ENCODE measurements at regions not wholly inside any gene's neighbourhood (a gene's known extent, or its start where the extent isn't known, plus 50 kb on each side); places are given as distances from the start of the nearest gene placed in this dataset.

GRCh38 chr5:107165296-107165695 lies 505.4 kb downstream of the EFNA5 start:
- Histone ChIP-seq H3K27ac (ENCODE audit: low read depth, low read length) (no peak overlapping the region), H3K4me3 (ENCODE audit: low read length) (no peak overlapping the region), H3K27me3 (ENCODE audit: insufficient read depth, low read length, poor library complexity, severe bottlenecking) (no peaks in the 10 kb centered on the region), H3K9me3 (ENCODE audit: low read length) (no peaks in the 10 kb centered on the region), H3K4me1 (ENCODE audit: insufficient read depth, low read length) (no peaks in the 10 kb centered on the region), H3K36me3 (ENCODE audit: insufficient read depth, low read length) (no peaks in the 10 kb centered on the region)
- DNase-seq: no peak
- no peak overlapping the region for H3K27ac Mint-ChIP-seq
- H3K4me3 Mint-ChIP-seq: no peak overlapping the region
- no peaks in the 10 kb centered on the region for H3K4me1 Mint-ChIP-seq
- peaks cover 0 to 2% (median under 1%) of the 10 kb centered on the region in 5 donors for H3K9me3 Mint-ChIP-seq
- peaks cover 0 to 2% of the 10 kb centered on the region in 2 donors for H3K27me3 Mint-ChIP-seq
- CTCF ChIA-PET: no interaction called here
- no peaks in the 10 kb centered on the region for H3K36me3 Mint-ChIP-seq
- POLR2A ChIA-PET: no interaction called here

DNA sequence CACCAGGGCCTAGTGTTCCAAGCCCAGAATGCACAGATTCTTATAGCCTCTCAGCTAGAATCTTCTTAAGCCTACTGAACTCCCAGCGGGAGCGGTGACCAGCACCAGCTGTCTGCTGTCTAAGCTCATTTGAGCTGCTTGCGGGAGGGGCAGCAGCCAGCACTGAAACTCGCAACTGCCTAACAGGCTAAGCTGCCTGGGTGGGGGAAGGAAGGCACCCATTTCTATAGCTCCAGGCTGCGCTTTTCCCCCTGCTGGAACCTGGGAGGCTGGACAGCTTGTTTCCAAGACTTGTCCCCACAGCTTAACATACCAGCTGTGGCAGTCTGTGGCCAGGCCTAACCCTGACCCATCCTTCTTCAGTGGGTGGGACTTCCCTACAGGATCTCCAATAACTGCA lies 512.9 kb downstream of the EFNA5 start:
- no peaks in the 10 kb centered on the region for H3K4me1 Mint-ChIP-seq
- no peaks in the 10 kb centered on the region for H3K36me3 ChIP-seq (ENCODE audit: insufficient read depth, low read length)
- no peak overlapping the region for H3K4me3 Mint-ChIP-seq
- H3K4me3 ChIP-seq (ENCODE audit: low read length): no peak overlapping the region
- H3K9me3 ChIP-seq (ENCODE audit: low read length): no peaks in the 10 kb centered on the region
- H3K9me3 Mint-ChIP-seq: no peaks in the 10 kb centered on the region
- no peaks in the 10 kb centered on the region for H3K36me3 Mint-ChIP-seq
- ChIA-PET POLR2A (no interaction called here), CTCF (no interaction called here)
- DNase-seq: no peak
- no peaks in the 10 kb centered on the region for H3K27me3 ChIP-seq (ENCODE audit: insufficient read depth, low read length, poor library complexity, severe bottlenecking)
- H3K27ac ChIP-seq (ENCODE audit: low read depth, low read length): no peak overlapping the region
- H3K27ac Mint-ChIP-seq: no peak overlapping the region
- peaks cover 4 to 16% of the 10 kb centered on the region in 2 donors for H3K27me3 Mint-ChIP-seq
- no peaks in the 10 kb centered on the region for H3K4me1 ChIP-seq (ENCODE audit: insufficient read depth, low read length)

- H3K4me1 Mint-ChIP-seq: no peaks in the 10 kb centered on the region
- Histone ChIP-seq H3K27ac (ENCODE audit: low read depth, low read length) (no peak overlapping the region), H3K27me3 (ENCODE audit: insufficient read depth, low read length, poor library complexity, severe bottlenecking) (no peaks in the 10 kb centered on the region), H3K9me3 (ENCODE audit: low read length) (no peaks in the 10 kb centered on the region), H3K4me3 (ENCODE audit: low read length) (no peak overlapping the region), H3K4me1 (ENCODE audit: insufficient read depth, low read length) (no peaks in the 10 kb centered on the region), H3K36me3 (ENCODE audit: insufficient read depth, low read length) (no peaks in the 10 kb centered on the region)
- ChIA-PET POLR2A (no interaction called here), CTCF (no interaction called here)
- no peak overlapping the region for H3K27ac Mint-ChIP-seq
- DNase-seq: no peak
- no peak overlapping the region for H3K4me3 Mint-ChIP-seq
- H3K9me3 Mint-ChIP-seq: no peaks in the 10 kb centered on the region
- H3K36me3 Mint-ChIP-seq: no peaks in the 10 kb centered on the region
- peaks cover 1 to 16% of the 10 kb centered on the region in 2 donors for H3K27me3 Mint-ChIP-seq
Observed at GRCh38 chr5:107155707-107156106, 515.0 kb downstream of the EFNA5 start.

- Mint-ChIP-seq H3K36me3 (no peaks in the 10 kb centered on the region), H3K27me3 (peaks cover 1 to 16% of the 10 kb centered on the region in 2 donors), H3K4me3 (no peak overlapping the region), H3K27ac (no peak overlapping the region), H3K4me1 (no peaks in the 10 kb centered on the region), H3K9me3 (no peaks in the 10 kb centered on the region)
- no peaks in the 10 kb centered on the region for H3K4me1 ChIP-seq (ENCODE audit: insufficient read depth, low read length)
- no peaks in the 10 kb centered on the region for H3K9me3 ChIP-seq (ENCODE audit: low read length)
- no peak for DNase-seq
- H3K36me3 ChIP-seq (ENCODE audit: insufficient read depth, low read length): no peaks in the 10 kb centered on the region
- CTCF ChIA-PET: no interaction called here
- no peak overlapping the region for H3K27ac ChIP-seq (ENCODE audit: low read depth, low read length)
- H3K4me3 ChIP-seq (ENCODE audit: low read length): no peak overlapping the region
- H3K27me3 ChIP-seq (ENCODE audit: insufficient read depth, low read length, poor library complexity, severe bottlenecking): no peaks in the 10 kb centered on the region
- POLR2A ChIA-PET: no interaction called here
Observed at GRCh38 chr5:107154593-107154992, 516.1 kb downstream of the EFNA5 start.

- H3K9me3 ChIP-seq (ENCODE audit: low read length): no peaks in the 10 kb centered on the region
- H3K27ac ChIP-seq (ENCODE audit: low read depth, low read length): no peak overlapping the region
- H3K36me3 ChIP-seq (ENCODE audit: insufficient read depth, low read length): no peaks in the 10 kb centered on the region
- no peaks in the 10 kb centered on the region for H3K9me3 Mint-ChIP-seq
- no peak overlapping the region for H3K4me3 ChIP-seq (ENCODE audit: low read length)
- no peak for DNase-seq
- H3K27me3 Mint-ChIP-seq: peaks cover 0 to 11% of the 10 kb centered on the region in 2 donors
- no peaks in the 10 kb centered on the region for H3K27me3 ChIP-seq (ENCODE audit: insufficient read depth, low read length, poor library complexity, severe bottlenecking)
- no peak overlapping the region for H3K4me3 Mint-ChIP-seq
- no peak overlapping the region for H3K27ac Mint-ChIP-seq
- ChIA-PET POLR2A (no interaction called here), CTCF (no interaction called here)
- no peaks in the 10 kb centered on the region for H3K36me3 Mint-ChIP-seq
- no peaks in the 10 kb centered on the region for H3K4me1 Mint-ChIP-seq
- no peaks in the 10 kb centered on the region for H3K4me1 ChIP-seq (ENCODE audit: insufficient read depth, low read length)
Observed at GRCh38 chr5:107153283-107153682, 517.5 kb downstream of the EFNA5 start.

- ChIA-PET POLR2A (no interaction called here), CTCF (no interaction called here)
- DNase-seq: no peak
- H3K4me3 ChIP-seq (ENCODE audit: low read length): no peak overlapping the region
- H3K9me3 ChIP-seq (ENCODE audit: low read length): no peaks in the 10 kb centered on the region
- Mint-ChIP-seq H3K4me3 (no peak overlapping the region), H3K4me1 (no peaks in the 10 kb centered on the region), H3K9me3 (no peaks in the 10 kb centered on the region), H3K36me3 (no peaks in the 10 kb centered on the region), H3K27ac (no peak overlapping the region), H3K27me3 (peaks cover 0 to 4% of the 10 kb centered on the region in 2 donors)
- H3K27me3 ChIP-seq (ENCODE audit: insufficient read depth, low read length, poor library complexity, severe bottlenecking): no peaks in the 10 kb centered on the region
- H3K36me3 ChIP-seq (ENCODE audit: insufficient read depth, low read length): no peaks in the 10 kb centered on the region
- H3K27ac ChIP-seq (ENCODE audit: low read depth, low read length): no peak overlapping the region
- no peaks in the 10 kb centered on the region for H3K4me1 ChIP-seq (ENCODE audit: insufficient read depth, low read length)
Observed at GRCh38 chr5:107149243-107150005, 521.3 kb downstream of the EFNA5 start.

GRCh38 chr5:107147589-107147988 lies 523.1 kb downstream of the EFNA5 start:
- H3K9me3 ChIP-seq (ENCODE audit: low read length): no peaks in the 10 kb centered on the region
- no peak overlapping the region for H3K4me3 ChIP-seq (ENCODE audit: low read length)
- H3K27ac ChIP-seq (ENCODE audit: low read depth, low read length): no peak overlapping the region
- Mint-ChIP-seq H3K4me3 (no peak overlapping the region), H3K27ac (no peak overlapping the region), H3K36me3 (no peaks in the 10 kb centered on the region), H3K9me3 (no peaks in the 10 kb centered on the region), H3K4me1 (no peaks in the 10 kb centered on the region), H3K27me3 (peaks cover 2 to 4% of the 10 kb centered on the region in 2 donors)
- POLR2A ChIA-PET: no interaction called here
- no peaks in the 10 kb centered on the region for H3K36me3 ChIP-seq (ENCODE audit: insufficient read depth, low read length)
- no peaks in the 10 kb centered on the region for H3K27me3 ChIP-seq (ENCODE audit: insufficient read depth, low read length, poor library complexity, severe bottlenecking)
- CTCF ChIA-PET: no interaction called here
- DNase-seq: no peak
- no peaks in the 10 kb centered on the region for H3K4me1 ChIP-seq (ENCODE audit: insufficient read depth, low read length)

GRCh38 chr5:107146901-107147300 lies 523.8 kb downstream of the EFNA5 start:
- Histone ChIP-seq H3K9me3 (ENCODE audit: low read length) (no peaks in the 10 kb centered on the region), H3K27ac (ENCODE audit: low read depth, low read length) (no peak overlapping the region), H3K4me1 (ENCODE audit: insufficient read depth, low read length) (no peaks in the 10 kb centered on the region), H3K36me3 (ENCODE audit: insufficient read depth, low read length) (no peaks in the 10 kb centered on the region), H3K27me3 (ENCODE audit: insufficient read depth, low read length, poor library complexity, severe bottlenecking) (no peaks in the 10 kb centered on the region), H3K4me3 (ENCODE audit: low read length) (no peak overlapping the region)
- ChIA-PET POLR2A (no interaction called here), CTCF (no interaction called here)
- no peaks in the 10 kb centered on the region for H3K4me1 Mint-ChIP-seq
- peaks cover 3 to 4% of the 10 kb centered on the region in 2 donors for H3K27me3 Mint-ChIP-seq
- no peak overlapping the region for H3K27ac Mint-ChIP-seq
- H3K36me3 Mint-ChIP-seq: no peaks in the 10 kb centered on the region
- DNase-seq: no peak
- no peaks in the 10 kb centered on the region for H3K9me3 Mint-ChIP-seq
- H3K4me3 Mint-ChIP-seq: no peak overlapping the region

DNA sequence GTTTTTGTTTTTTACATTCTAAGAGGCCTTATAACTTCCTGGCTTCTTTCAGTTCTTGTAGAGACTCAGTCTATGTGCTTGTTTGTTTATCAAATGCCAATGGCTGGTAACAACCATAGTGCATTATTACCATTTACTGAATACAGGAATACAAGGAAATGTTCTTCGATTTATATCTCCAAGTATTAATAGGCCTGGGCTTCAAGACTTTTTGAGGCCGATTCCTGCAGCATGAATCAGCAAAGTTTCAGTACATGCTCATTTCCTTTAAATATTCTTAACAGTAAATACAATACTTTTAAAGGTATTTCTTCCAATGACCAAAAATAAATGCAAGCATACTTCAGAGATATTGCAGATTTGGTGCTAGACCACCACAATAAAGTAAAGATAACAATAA lies 535.3 kb downstream of the EFNA5 start:
- H3K27me3 ChIP-seq (ENCODE audit: insufficient read depth, low read length, poor library complexity, severe bottlenecking): no peaks in the 10 kb centered on the region
- H3K36me3 ChIP-seq (ENCODE audit: insufficient read depth, low read length): no peaks in the 10 kb centered on the region
- no peaks in the 10 kb centered on the region for H3K4me1 Mint-ChIP-seq
- no peak overlapping the region for H3K27ac ChIP-seq (ENCODE audit: low read depth, low read length)
- H3K4me3 Mint-ChIP-seq: no peak overlapping the region
- peaks cover 0 to 1% of the 10 kb centered on the region in 2 donors for H3K27me3 Mint-ChIP-seq
- CTCF ChIA-PET: no interaction called here
- POLR2A ChIA-PET: no interaction called here
- H3K36me3 Mint-ChIP-seq: no peaks in the 10 kb centered on the region
- peaks cover 0 to 8% (median 4%) of the 10 kb centered on the region in 5 donors for H3K9me3 Mint-ChIP-seq
- H3K4me1 ChIP-seq (ENCODE audit: insufficient read depth, low read length): no peaks in the 10 kb centered on the region
- H3K9me3 ChIP-seq (ENCODE audit: low read length): no peaks in the 10 kb centered on the region
- H3K4me3 ChIP-seq (ENCODE audit: low read length): no peak overlapping the region
- DNase-seq: no peak
- no peak overlapping the region for H3K27ac Mint-ChIP-seq

Data from CD8-positive, alpha-beta memory T cell (primary cell).